RWPE2 (cell line): ENCODE measurements at regions not wholly inside any gene's neighbourhood (a gene's known extent, or its start where the extent isn't known, plus 50 kb on each side); places are given as distances from the start of the nearest gene placed in this dataset.

Source experiments
- ATAC-seq: fragments of 200-7000 bp; cut with Tn5 transposase; 3 replicates; pipeline ENCODE4 v1.9.1; 2021; ENCODE audit warnings: low read depth
- DNase-seq: peaks from one replicate; pipeline ENCODE4 v3.0.0-alpha.2; 2020; ENCODE audit warnings: low spot score
- H3K27ac ChIP-seq: fragments of 450-650 bp; 2 replicates; pipeline ENCODE4 v1.5.1; 2017; ENCODE audit warnings: mild to moderate bottlenecking; ENCODE audit not compliant: poor library complexity, severe bottlenecking
- H3K27me3 ChIP-seq: fragments of 250-450 bp; sonication (Bioruptor Pico); 2 replicates; pipeline ENCODE4 v1.5.1; 2021; ENCODE audit warnings: mild to moderate bottlenecking, moderate library complexity; ENCODE audit not compliant: insufficient read depth, poor library complexity, severe bottlenecking
- H3K36me3 ChIP-seq: fragments of 250-450 bp; sonication (Bioruptor Pico); 2 replicates; pipeline ENCODE4 v1.5.1; 2020; ENCODE audit warnings: low read depth, mild to moderate bottlenecking, moderate library complexity
- H3K4me1 ChIP-seq: fragments of 250-450 bp; sonication (Bioruptor Pico); 2 replicates; pipeline ENCODE4 v1.5.1; 2021; ENCODE audit warnings: mild to moderate bottlenecking, moderate library complexity; ENCODE audit not compliant: insufficient read depth, poor library complexity, severe bottlenecking
- H3K4me3 ChIP-seq: fragments of 250-450 bp; sonication (Bioruptor Pico); 2 replicates; pipeline ENCODE4 v1.5.1; 2021; ENCODE audit warnings: mild to moderate bottlenecking, moderate library complexity; ENCODE audit not compliant: severe bottlenecking
- H3K9me3 ChIP-seq: fragments of 250-450 bp; sonication (Bioruptor Pico); 2 replicates; pipeline ENCODE4 v1.5.1; 2021; ENCODE audit warnings: mild to moderate bottlenecking, moderate library complexity; ENCODE audit not compliant: severe bottlenecking
- CTCF ChIP-seq: fragments of 450-650 bp; IDR thresholded peaks from one replicate; pipeline ENCODE4 v1.5.1; 2017; ENCODE audit warnings: mild to moderate bottlenecking, moderate library complexity; ENCODE audit not compliant: poor library complexity, severe bottlenecking

- H3K27ac ChIP-seq = no peak overlapping the region
- H3K27me3 ChIP-seq = no peaks in the 10 kb centered on the region
- H3K4me1 ChIP-seq = no peaks in the 10 kb centered on the region
- no peaks in the 10 kb centered on the region for H3K36me3 ChIP-seq
- no peak overlapping the region for H3K4me3 ChIP-seq
- H3K9me3 ChIP-seq = no peaks in the 10 kb centered on the region
- DNase-seq = no peak
- no peak for ATAC-seq
- TF ChIP-seq CTCF = no peak
Observed at GRCh38 chr1:30465096-30465495, 258.3 kb downstream of the MATN1 start.

- no peak for TF ChIP-seq CTCF
- no peaks in the 10 kb centered on the region for H3K36me3 ChIP-seq
- H3K9me3 ChIP-seq = no peaks in the 10 kb centered on the region
- no peak for ATAC-seq
- no peak for DNase-seq
- no peaks in the 10 kb centered on the region for H3K4me1 ChIP-seq
- H3K27me3 ChIP-seq = no peaks in the 10 kb centered on the region
- H3K27ac ChIP-seq = no peak overlapping the region
- no peak overlapping the region for H3K4me3 ChIP-seq
Observed at GRCh38 chr1:30464187-30464617, 259.2 kb downstream of the MATN1 start.

GRCh38 chr1:30462826-30463425, 260.5 kb downstream of the MATN1 start:
- ATAC-seq (no peak), DNase-seq (peak; percentile 22)
- H3K27me3 ChIP-seq = no peaks in the 10 kb centered on the region
- no peak for TF ChIP-seq CTCF
- H3K27ac ChIP-seq = no peak overlapping the region
- no peaks in the 10 kb centered on the region for H3K36me3 ChIP-seq
- H3K4me1 ChIP-seq = no peaks in the 10 kb centered on the region
- H3K9me3 ChIP-seq = no peaks in the 10 kb centered on the region
- H3K4me3 ChIP-seq = no peak overlapping the region

GRCh38 chr1:30462166-30462565, 261.2 kb downstream of the MATN1 start:
- H3K4me3 ChIP-seq = no peak overlapping the region
- H3K4me1 ChIP-seq = no peaks in the 10 kb centered on the region
- no peak overlapping the region for H3K27ac ChIP-seq
- peaks cover 2% of the 10 kb centered on the region for H3K27me3 ChIP-seq
- H3K9me3 ChIP-seq = no peaks in the 10 kb centered on the region
- ATAC-seq (no peak), DNase-seq (no peak)
- TF ChIP-seq CTCF = no peak
- H3K36me3 ChIP-seq = no peaks in the 10 kb centered on the region

- no peak for DNase-seq
- no peak overlapping the region for H3K27ac ChIP-seq
Observed at GRCh38 chr1:30461640-30462039, 261.7 kb downstream of the MATN1 start.

More at GRCh38 chr1:30461640-30462039, 261.7 kb downstream of the MATN1 start:
- ATAC-seq = peak; percentile 45; the same call in 1 of the 3 replicates
- Histone ChIP-seq H3K36me3 (no peaks in the 10 kb centered on the region), H3K4me3 (no peak overlapping the region), H3K4me1 (no peaks in the 10 kb centered on the region), H3K9me3 (no peaks in the 10 kb centered on the region), H3K27me3 (peaks cover 6% of the 10 kb centered on the region)
- no peak for TF ChIP-seq CTCF
